DMS79 (cell line): ENCODE measurements at regions not wholly inside any gene's neighbourhood (a gene's known extent, or its start where the extent isn't known, plus 50 kb on each side); places are given as distances from the start of the nearest gene placed in this dataset.
A peak's percentile ranks its signal among the peaks of the same experiment; 100 is the strongest.
"Not testable (repeated sequence)": the region's sequence is repeated elsewhere in the genome, so short reads cannot be mapped to it uniquely, and the experiment has no call there.

Experiments
- DNase-seq: peaks from one replicate; lab custom pipeline; 2025; lab: John Stamatoyannopoulos, UW

DNA sequence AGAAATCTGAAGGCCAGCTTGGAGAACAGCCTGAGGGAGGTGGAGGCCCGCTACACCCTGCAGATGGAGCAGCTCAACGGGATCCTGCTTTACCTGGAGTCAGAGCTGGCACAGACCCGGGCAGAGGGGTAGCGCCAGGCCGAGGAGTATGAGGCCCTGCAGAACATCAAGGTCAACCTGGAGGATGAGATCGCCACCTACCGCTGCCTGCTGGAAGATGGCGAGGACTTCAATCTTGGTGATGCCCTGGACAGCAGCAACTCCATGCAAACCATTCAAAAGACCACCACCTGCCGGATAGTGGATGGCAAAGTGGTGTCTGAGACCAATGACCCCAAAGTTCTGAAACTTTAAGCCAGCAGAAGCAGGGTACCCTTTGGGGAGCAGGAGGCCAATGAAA lies 318.4 kb downstream of the ZFHX3 start:
- DNase-seq, result not testable (repeated sequence)

DNA sequence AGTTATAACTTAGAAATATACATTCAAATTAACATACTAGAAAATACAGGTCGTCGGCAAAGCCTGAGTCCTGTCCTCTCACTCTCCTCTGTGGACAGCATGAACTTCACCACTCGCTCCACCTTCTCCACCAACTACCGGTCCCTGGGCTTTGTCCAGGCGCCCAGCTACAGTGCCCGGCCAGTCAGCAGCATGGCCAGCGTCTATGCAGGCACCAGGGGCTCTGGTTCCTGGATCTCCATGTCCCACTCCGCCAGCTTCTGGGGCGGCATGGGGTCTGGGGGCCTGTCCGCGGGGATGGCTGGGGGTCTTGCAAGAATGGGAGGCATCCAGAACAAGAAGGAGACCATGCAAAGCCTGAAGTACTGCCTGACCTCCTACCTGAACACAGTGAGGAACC lies 319.4 kb downstream of the ZFHX3 start:
- no peak for DNase-seq

DNA sequence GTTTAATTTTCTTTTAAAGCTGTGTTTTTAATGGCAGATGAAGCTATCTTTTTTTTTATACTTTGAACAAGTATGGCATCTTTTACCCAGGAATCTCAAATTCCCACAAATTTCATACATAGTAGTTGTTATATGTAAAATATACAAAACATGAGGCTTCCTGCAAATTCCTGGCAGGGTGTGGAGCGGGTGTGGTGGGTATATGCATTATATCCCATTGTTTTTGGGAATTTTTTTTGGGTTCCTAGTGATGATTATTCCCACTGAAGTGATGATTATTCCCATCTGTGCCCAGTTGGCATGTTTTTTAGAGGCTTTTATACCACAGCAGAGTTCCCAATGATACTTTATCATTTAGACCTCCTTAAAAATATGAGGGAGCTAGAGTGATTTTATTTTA lies 320.4 kb downstream of the ZFHX3 start:
- no peak for DNase-seq

DNA sequence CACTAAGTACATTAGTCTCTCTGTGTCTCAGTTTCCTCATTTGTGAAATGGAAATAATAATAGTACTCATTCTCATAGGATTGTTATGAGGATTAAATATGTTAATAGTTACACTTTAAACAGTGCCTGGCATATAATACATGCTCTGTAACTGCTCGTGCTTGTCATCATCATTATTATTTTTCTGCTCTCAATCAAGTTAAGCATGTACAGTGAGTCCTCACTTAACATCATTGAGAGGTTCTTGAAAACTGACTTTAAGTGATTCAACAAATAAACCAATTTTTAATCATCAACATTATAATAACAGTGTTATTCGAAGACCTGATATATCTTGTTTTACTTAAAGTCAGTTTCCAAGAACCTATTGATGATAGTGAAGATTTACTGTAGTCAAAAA lies 322.3 kb downstream of the ZFHX3 start:
- DNase-seq, result no peak

DNA sequence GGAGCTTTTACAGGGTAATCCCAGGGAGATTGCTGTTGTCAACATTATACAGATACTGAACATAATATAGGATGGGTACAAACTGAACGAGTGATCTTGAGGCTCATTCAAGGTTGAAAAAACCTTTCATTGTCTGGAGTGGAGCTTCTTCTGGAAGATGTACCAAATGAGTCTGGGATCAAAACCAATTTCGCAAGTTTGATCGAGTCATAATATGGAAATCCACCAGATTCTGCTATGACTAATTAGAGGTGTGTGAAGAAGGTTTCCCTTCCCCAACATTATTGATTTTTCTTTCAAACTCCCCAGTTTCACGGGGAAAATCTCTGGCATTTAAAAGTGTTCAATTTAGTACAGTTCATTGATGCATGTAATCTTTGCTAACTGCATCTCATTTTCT lies 324.1 kb downstream of the ZFHX3 start:
- DNase-seq, result no peak

DNA sequence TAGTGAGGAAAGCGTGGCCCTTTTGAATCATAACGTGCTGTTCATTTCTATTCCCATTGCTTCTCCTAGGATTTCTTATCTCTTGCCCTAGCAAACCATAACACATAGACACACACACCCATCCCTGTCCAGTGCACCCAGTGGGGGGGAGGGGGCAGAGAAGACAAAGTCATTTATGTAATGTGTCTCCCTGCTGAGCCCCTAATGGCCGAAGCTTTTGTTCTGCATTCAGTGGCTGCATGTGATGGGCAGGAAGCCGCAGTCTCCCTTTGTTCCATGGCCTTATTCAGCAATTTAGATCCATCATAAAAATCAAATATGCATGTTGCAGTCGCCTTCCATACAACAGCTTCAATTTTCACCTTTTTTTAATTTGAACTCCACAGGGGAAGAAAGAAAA lies 325.4 kb downstream of the ZFHX3 start:
- DNase-seq, result no peak

DNA sequence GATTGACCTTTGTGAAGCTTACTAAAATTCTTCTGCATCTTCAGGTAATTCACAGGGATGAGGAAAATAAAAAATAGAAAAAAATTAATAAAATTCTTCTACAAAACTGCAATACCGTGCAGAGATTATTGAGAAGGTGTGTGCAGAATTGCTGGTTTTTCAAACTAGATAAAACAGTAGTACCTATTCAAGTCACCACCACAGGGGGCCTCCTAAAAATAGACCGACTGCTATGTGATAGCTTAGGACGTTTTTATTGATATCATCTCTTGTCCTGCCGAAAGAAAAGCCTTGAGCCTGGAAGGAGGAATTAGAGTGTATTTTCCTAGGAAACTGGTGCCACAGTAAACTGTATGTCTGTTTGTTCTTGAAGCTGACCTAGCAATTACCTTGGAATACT lies 325.9 kb downstream of the ZFHX3 start:
- DNase-seq, result no peak

DNA sequence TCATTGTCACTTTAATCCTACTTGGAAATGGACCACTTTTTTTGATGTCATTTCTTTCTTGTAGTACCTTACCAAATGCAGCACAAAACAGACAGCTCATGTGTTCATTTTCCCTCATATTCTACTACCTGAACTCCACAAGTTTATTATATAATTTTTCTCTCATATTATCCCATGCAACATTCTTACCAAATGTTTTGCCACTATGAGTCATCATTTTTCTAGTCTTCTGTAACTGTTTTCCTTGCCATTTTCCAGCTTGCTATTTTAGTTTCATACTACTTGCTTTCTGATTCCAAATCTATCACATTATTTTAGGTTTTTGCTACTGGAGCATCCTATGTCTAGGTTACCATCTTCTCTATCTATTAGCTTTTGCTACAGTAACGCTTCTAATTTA lies 332.7 kb downstream of the ZFHX3 start:
- no peak for DNase-seq

DNA sequence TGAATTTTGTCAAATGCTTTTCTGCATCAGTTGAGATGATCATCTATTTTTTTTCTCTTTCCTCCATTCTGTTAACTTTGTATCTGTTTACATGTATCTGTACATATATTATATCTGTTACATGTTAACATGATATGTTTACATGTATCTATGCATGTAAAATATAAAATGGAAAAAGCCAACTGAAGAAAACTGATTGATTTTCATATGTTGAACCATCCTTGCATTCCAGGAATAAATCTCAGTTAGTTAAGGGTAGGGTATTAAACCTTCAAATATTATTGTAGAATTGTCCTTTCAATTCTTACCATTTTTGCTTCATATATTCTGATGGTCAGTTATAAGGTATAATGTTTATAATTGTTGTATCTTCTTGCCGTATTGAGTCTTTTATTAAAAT lies 336.1 kb downstream of the ZFHX3 start:
- DNase-seq, result no peak

DNA sequence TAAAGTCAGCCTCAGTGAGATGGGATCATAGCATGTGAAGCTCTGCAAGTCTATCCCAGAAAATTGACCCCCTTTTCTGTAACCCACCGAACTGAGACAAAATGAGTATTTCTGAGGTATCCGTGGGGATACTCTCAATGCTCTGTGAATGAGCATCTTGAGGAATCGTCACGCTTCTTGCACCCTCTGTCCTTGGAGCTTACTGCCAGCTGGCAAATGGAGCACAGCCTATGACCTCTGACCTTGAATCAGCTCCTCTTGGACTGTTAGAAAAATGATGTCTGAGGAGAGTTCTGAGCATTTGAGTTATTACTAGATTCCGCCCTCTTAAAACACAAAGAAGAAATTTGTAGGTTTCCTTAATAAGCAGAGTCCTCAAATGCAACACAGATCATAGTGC lies 342.1 kb downstream of the ZFHX3 start:
- no peak for DNase-seq

DNA sequence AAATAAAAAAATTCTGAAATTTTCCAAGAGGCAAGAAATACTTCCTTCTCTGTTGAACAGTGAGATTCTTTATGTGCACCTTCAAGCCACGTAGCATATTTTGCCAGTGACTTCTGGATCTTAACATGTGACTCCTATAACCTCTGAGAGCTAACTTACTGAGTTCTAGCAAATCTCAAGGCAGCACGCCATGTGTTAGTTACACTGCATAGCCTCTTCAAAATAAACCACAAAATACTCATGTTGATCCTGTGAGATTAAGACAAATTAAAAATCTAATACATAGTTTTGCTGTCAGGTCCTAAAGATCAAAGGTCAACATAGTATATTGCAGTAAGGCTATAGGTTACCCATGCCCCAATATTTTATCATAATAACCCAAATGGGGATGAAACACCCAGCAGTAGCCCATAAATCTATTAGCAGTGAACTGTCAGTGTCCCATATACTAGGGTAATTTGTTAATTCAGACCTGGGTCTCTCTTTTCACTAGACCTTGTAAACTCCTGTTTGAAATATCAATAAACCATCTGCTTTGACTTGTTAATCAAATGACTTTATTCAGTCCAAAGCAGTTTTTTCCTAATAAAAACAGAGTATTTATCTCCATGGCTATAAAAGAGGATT lies 343.1 kb downstream of the ZFHX3 start:
- DNase-seq, result no peak

DNA sequence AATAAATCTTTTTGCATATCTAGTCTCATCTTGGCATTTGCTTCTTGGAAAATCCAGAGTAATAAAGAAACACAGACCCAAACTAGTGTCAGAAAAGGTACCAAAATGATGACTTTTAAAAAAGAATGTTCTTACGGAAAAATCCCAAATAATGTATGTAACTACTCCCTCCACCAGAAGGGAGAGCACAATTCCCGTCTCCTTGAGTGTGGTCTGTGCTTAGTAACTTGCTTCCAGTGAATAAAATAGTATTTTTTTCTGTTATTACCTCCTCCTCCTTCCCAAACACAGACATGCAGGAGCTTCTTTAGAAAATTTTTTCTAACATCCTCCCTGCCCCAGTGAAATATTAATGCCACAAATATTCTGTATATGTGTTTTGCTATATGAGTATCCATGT lies 358.1 kb downstream of the ZFHX3 start:
- DNase-seq, result no peak

DNA sequence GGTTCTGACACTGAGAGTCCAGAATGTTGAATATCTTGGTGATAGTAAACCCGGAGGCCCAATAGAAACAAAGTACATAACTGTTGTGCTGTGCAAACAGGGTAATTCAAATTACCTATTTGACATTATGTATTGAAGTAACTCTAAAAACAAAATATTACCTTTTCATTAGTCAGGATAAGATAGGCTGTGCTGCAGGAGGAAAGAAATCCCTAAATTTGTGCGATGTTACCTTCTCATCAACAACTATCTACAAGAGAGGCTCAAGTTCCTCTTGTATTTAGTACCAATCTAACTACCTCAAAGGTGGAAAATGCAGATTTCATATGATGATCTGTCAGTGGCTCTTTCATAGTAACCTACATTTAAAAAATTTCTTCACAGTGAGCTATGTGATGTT lies 367.2 kb downstream of the ZFHX3 start:
- DNase-seq, result no peak

DNA sequence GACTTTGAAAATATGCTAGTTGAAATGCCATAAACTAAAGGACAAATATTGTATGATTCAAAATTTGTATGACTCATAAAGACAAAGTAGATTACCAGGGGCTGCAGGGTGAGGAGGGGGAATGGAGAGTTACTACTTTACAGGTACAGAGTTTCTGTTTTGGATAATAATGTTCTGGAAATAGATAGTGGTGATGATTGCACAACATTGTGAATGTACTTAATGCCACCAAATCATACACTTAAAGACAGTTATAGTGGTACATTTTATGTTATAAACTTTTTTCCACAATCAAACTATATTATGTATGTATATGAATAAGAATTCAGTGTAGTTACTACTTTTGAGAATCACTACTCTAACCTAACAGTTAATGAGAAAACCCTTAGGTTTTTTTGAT lies 368.1 kb downstream of the ZFHX3 start:
- no peak for DNase-seq

DNA sequence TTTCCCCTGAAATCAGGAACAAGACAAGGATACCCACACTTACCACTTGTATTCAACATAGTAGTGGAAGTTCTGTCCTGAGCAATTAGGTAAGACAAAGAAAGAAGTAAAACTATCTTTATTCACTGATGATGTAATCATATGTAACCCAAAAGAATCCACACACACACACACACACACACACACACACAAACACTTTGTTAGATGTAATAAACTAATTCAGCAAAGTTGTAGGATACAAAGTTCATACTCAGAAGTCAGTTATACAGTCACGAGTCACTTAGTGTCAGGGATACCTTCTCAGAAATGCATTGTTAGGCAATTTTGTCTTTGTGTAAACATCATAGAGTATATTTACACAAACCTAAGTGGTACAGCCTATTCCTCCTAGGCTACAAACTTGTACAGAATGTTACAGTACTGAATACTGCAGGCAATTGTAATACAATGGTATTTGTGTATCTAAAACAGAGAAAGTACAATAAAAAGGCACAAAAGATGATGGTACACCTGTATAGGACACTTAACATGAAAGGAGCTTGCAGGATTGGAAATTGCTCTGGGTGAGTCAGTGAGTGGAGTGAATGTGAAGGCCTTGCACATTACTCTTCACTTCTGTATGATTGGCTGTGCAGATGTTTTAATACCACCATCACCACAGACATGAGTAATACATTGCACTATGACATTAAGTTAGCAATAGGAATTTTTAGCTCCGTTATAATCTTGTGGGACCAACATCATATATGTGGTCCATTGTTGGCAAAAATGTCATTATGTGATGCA lies 370.1 kb downstream of the ZFHX3 start:
- no peak for DNase-seq

DNA sequence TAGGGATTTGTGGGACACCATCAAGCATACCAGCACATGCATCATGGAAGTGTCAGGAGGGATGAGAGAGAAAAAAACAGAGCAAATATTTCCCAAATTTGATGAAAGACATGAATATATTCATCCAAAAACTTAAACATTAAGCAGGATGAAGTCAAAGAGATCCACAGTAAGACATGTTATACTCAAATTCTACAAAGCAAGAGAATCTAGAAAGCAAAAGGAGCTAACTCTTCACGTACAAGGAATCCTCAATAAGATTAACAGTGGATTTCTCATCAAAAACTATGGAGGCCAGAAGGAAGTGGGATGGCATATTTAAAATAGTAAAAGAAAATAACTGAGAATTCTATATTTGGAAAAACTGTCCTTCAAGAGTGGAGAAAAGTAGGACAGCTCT lies 374.8 kb downstream of the ZFHX3 start:
- no peak for DNase-seq

DNA sequence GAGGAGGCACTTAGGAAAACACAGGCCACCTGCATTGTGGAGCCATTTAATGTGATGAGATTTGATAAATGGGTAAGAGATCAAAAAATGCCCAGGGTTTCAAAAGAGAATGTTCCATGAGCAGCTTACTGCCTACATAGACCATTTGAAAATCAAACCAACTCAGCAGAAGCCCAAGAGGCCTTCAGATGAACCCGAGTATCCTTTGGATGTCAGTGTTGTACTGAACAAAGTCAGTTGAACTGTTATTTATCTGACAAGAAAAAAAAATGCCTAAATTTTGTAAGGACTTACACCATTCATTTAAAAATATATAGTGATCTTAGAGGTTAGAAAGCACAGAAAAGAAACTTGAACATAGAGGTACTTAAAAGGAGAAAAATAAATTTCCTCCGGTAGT lies 381.7 kb downstream of the ZFHX3 start:
- no peak for DNase-seq

DNA sequence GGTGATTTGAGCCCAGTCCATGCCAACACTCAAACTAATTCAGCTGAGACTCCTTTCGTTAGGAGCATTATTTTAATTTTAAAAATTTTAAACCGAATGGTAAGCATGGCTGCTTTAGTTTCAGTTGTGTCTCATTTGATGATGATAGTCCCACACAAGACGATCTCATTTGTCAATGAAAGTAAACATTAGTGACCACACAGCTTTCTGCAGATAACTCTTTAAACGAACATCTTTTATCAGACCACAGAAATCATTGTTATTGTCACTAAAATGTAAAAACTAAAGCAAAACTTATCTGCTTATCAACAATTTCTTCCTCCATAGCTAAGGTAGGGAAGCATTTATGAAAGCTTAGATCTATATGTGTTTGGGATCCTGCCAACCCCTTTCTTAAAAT lies 382.2 kb downstream of the ZFHX3 start:
- DNase-seq, result no peak

DNA sequence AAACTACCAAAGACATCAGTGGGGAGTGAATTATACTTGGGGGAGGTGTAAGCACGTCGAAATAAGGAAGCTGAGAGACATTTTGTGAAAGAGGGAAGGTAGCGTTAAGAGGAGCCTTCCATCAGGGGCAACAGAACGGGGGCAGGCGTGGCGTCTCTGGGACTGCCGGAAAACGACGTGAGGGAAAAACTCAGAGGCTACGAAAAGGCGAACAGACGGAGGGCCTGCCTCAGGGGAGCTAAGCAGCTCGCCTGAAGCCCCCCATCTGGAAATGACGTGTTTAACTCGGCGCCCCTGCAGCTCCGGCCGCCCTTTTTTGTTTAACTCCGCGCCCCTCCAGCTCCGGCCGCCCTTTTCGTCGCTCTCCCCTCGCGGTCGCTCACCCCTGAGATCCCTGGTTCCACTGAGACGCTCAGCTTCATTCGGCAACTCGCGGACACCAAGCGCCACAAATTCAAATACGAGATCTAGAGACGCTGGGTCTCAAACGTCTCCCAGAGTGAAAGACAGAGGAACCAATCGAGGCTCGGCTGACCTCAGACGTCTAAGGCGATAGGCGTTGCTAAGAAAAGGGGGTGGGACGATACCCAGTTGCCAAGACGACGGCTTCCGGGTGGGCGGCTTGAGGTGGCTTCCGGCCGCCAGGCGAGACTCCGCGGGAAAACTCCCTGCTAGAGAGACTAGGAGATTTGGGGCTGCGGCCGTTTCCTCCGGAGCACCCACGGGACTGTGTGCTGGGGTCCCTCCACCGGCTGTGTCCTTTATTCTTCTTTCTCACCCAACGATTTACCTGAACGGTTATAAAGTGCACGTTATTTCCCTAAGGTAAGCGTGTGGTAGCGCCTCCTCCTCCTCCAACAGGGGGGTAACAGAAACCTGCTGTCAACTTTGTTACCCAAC lies 383.2 kb downstream of the ZFHX3 start:
- DNase-seq, result peak; percentile 79

DNA sequence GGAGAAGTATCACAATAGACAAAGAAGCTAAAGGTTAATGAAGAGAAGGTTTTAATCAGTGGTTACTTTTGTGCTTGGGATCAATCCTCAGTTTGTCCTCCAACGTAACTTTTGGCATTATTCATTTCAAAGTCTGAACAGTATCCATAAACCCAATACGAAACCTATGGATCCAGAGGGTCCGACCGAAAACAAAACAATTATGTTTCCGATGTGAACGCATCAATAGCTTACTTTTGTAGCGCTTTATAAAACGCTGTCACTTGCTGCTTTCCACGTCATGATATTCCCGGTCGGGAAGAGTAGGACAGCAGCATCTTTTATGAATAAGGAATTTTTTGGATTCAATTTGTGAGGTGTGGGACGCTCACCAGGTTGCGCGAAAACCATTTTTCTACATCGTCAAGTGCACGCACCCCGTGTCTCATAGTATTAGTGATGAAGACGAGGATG lies 383.8 kb downstream of the ZFHX3 start:
- no peak for DNase-seq

DNA sequence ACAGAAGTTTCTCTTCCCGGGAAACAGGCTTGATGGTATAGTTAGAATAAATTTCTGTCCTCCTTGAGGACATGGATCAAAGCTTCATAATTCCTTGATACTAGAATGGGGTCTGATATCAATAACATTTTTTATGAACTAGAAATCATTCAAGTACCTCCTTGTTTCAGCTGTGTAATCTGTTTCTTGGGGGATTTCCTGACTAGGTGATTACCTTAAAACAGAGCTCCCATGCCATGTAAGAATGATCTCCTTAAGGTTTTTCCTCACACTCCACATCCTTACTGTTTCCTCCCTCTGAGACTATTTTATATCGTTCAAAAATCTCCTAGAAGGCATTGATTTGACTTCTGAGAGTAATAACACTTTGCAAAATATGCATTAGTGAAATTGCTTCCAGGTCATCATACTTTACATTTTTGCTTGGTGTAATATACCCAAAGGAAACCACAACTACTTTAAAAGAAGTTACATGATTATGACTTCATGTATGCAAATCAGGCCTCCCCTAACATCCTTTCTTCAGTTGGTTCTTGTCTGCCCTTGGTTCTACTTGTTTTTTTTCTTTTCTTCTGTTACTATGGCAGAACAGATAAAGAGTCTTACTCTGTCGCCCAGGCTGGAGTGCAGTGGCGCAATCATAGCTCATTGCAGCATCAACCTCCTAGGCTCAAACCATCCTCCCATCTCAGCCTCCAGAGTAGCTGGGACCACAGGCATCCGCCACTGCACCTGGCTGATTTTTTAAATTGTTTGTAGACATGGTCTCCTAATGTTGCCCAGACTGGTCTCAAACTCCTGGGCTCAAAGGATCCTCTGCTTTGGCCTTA lies 388.8 kb downstream of the ZFHX3 start:
- DNase-seq, result no peak

DNA sequence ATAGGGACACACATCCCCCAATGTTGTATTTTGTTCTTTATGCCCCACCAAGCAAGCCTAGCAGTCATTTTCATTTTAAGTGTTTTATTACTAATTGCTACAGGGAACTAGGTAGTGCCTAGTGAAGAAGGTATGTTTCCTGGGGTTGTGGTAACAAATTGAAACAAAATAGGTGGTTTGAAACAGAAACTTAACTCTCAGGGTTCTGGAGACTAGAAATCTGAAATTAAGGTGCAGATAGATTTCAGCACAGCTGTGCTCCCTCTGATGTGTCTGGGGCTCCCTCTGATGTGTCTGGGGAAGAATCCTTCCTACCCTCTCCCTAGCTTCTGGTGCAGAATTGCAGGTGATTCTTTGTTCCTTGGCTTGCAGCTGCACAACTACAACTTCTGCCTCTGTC lies 390.1 kb downstream of the ZFHX3 start:
- DNase-seq, result no peak
